IMR-90 (cell line): ENCODE measurements at regions not wholly inside any gene's neighbourhood (a gene's known extent, or its start where the extent isn't known, plus 50 kb on each side); places are given as distances from the start of the nearest gene placed in this dataset.

Experiments
- BHLHE40 ChIP-seq: fragments of 150-350 bp; IDR thresholded peaks from 2 replicates; pipeline ENCODE4 v1.6.1; 2016; ENCODE audit warnings: mild to moderate bottlenecking, low read depth, low read length
- CEBPB ChIP-seq: IDR thresholded peaks from 2 replicates; pipeline ENCODE4 v1.6.1; 2012; ENCODE audit warnings: low read depth, low read length, improper control_type of control experiment
- CHD1 ChIP-seq: IDR thresholded peaks from 2 replicates; pipeline ENCODE4 v1.6.1; 2012; ENCODE audit warnings: low read depth, low read length, improper control_type of control experiment
- CTCF ChIP-seq: conservative IDR thresholded peaks from 2 replicates; pipeline ENCODE4 v1.5.1; 2012; ENCODE audit warnings: mild to moderate bottlenecking, low read depth, low read length, improper control_type of control experiment
- MAFK ChIP-seq: IDR thresholded peaks from 2 replicates; pipeline ENCODE4 v1.6.1; 2012; ENCODE audit warnings: low read depth, low read length, improper control_type of control experiment
- MAZ ChIP-seq: IDR thresholded peaks from 2 replicates; pipeline ENCODE4 v1.6.1; 2012; ENCODE audit warnings: low read depth, mild to moderate bottlenecking, low read length, improper control_type of control experiment, moderate library complexity, borderline replicate concordance
- NFE2L2 ChIP-seq: fragments of 150-350 bp; IDR thresholded peaks from 2 replicates; pipeline ENCODE4 v1.6.1; 2016; ENCODE audit warnings: low read depth, mild to moderate bottlenecking, low read length
- POLR2A ChIP-seq: IDR thresholded peaks from 2 replicates; pipeline ENCODE4 v1.6.1; 2012; ENCODE audit warnings: mild to moderate bottlenecking, low read depth, low read length
- RAD21 ChIP-seq: IDR thresholded peaks from 2 replicates; pipeline ENCODE4 v1.6.1; 2012; ENCODE audit warnings: low read length, improper control_type of control experiment
- RCOR1 ChIP-seq: IDR thresholded peaks from 2 replicates; pipeline ENCODE4 v1.6.1; 2012; ENCODE audit warnings: mild to moderate bottlenecking, low read length, improper control_type of control experiment; ENCODE audit not compliant: insufficient replicate concordance
- RFX5 ChIP-seq: IDR thresholded peaks from 2 replicates; pipeline ENCODE4 v1.8.0; 2012; ENCODE audit warnings: low read depth, mild to moderate bottlenecking, low read length, moderate library complexity
- USF2 ChIP-seq: fragments of 150-350 bp; IDR thresholded peaks from 2 replicates; pipeline ENCODE4 v1.6.1; 2017; ENCODE audit warnings: mild to moderate bottlenecking, antibody characterized with exemption, low read length, low read depth

GRCh38 chr12:87920139-87920538 lies 109.1 kb downstream of the C12orf50 start:
- TF ChIP-seq POLR2A (no peak), CTCF (no peak), USF2 (no peak), MAFK (no peak), BHLHE40 (no peak), MAZ (no peak), CHD1 (no peak), RCOR1 (no peak), RAD21 (no peak), RFX5 (no peak), NFE2L2 (no peak), CEBPB (no peak)
